ENCODE measurements at regions not wholly inside any gene's neighbourhood (a gene's known extent, or its start where the extent isn't known, plus 50 kb on each side); places are given as distances from the start of the nearest gene placed in this dataset.

- CTCF ChIA-PET: no interaction called here
- H3K4me3 ChIP-seq (ENCODE audit: low read depth, low read length): no peak overlapping the region
- POLR2A ChIA-PET: no interaction called here
- DNase-seq (ENCODE audit: low read depth, low spot score): no peak
- TF ChIP-seq CTCF (IDR thresholded peaks at IDR 0.05; ENCODE audit: insufficient read depth, low read length, missing control alignments): no peak
These were observed 988.7 kb downstream of the HACE1 start for GRCh38 chr6:103870970-103871369.

GRCh38 chr6:103862297-103862696 is 997.4 kb downstream of the HACE1 start:
- no peak for TF ChIP-seq CTCF (IDR thresholded peaks at IDR 0.05; ENCODE audit: insufficient read depth, low read length, missing control alignments)
- DNase-seq (ENCODE audit: low read depth, low spot score): no peak
- ChIA-PET CTCF (no interaction called here), POLR2A (no interaction called here)
- H3K4me3 ChIP-seq (ENCODE audit: low read depth, low read length): no peak overlapping the region

- POLR2A ChIA-PET: no interaction called here
- H3K4me3 ChIP-seq (ENCODE audit: low read depth, low read length): no peak overlapping the region
- TF ChIP-seq CTCF (IDR thresholded peaks at IDR 0.05; ENCODE audit: insufficient read depth, low read length, missing control alignments): no peak
- no peak for DNase-seq (ENCODE audit: low read depth, low spot score)
- CTCF ChIA-PET: no interaction called here
These were observed 1001.7 kb downstream of the HACE1 start for GRCh38 chr6:103858003-103858402.

GRCh38 chr6:103855750-103856149 is 1004.0 kb downstream of the HACE1 start:
- POLR2A ChIA-PET: no interaction called here
- CTCF ChIA-PET: no interaction called here
- no peak for TF ChIP-seq CTCF (IDR thresholded peaks at IDR 0.05; ENCODE audit: insufficient read depth, low read length, missing control alignments)
- no peak for DNase-seq (ENCODE audit: low read depth, low spot score)
- H3K4me3 ChIP-seq (ENCODE audit: low read depth, low read length): no peak overlapping the region

- no peak for DNase-seq (ENCODE audit: low read depth, low spot score)
- POLR2A ChIA-PET: no interaction called here
- no peak overlapping the region for H3K4me3 ChIP-seq (ENCODE audit: low read depth, low read length)
- TF ChIP-seq CTCF (IDR thresholded peaks at IDR 0.05; ENCODE audit: insufficient read depth, low read length, missing control alignments): no peak
- CTCF ChIA-PET: no interaction called here
These were observed 1005.7 kb downstream of the HACE1 start for GRCh38 chr6:103854059-103854458.

- CTCF ChIA-PET: no interaction called here
- DNase-seq (ENCODE audit: low read depth, low spot score): no peak
- POLR2A ChIA-PET: no interaction called here
- no peak overlapping the region for H3K4me3 ChIP-seq (ENCODE audit: low read depth, low read length)
- no peak for TF ChIP-seq CTCF (IDR thresholded peaks at IDR 0.05; ENCODE audit: insufficient read depth, low read length, missing control alignments)
These were observed 1021.3 kb downstream of the HACE1 start for GRCh38 chr6:103838457-103838856.
